A673 (cell line): ENCODE measurements at regions not wholly inside any gene's neighbourhood (a gene's known extent, or its start where the extent isn't known, plus 50 kb on each side); places are given as distances from the start of the nearest gene placed in this dataset.

Source experiments
- BruUV-seq: library from RNA; stranded (reverse); fragments of 400-500 nt; replicated peaks from 2 replicates; lab custom pipeline; 2021; lab: Mats Ljungman, UMichigan
- CTCF ChIA-PET: fragments of 300-600 bp; sonication (Branson Sonifier 250); formaldehyde crosslinking; loops from one replicate; lab custom pipeline; 2022; ENCODE audit warnings: antibody characterized with exemption; lab: Charles Lee
- POLR2A ChIA-PET: fragments of 300-600 bp; sonication (Branson Sonifier 250); formaldehyde crosslinking; loops from one replicate; lab custom pipeline; 2022; ENCODE audit warnings: antibody characterized with exemption; ENCODE audit not compliant: low non-redundant PET; lab: Charles Lee
- DNase-seq: peaks from one replicate; pipeline ENCODE4 v3.0.0-alpha.2; 2015; ENCODE audit warnings: low spot score
- H3K27ac ChIP-seq: fragments of 200-600 bp; sonication (generic); 2 replicates; pipeline ENCODE4 v1.5.1; 2016; ENCODE audit warnings: mixed run types, low read depth, mild to moderate bottlenecking, mixed read lengths, antibody characterized with exemption, low read length; ENCODE audit not compliant: poor library complexity, severe bottlenecking
- H3K27me3 ChIP-seq: fragments of 200-600 bp; sonication (generic); replicated peaks from 2 replicates; pipeline ENCODE4 v1.6.1; 2017; ENCODE audit warnings: mixed run types, low read depth, mild to moderate bottlenecking, mixed read lengths, antibody characterized with exemption, low read length; ENCODE audit not compliant: insufficient read depth, poor library complexity
- H3K36me3 ChIP-seq: fragments of 200-600 bp; sonication (generic); 2 replicates; pipeline ENCODE4 v1.6.1; 2016; ENCODE audit warnings: mixed run types, mild to moderate bottlenecking, mixed read lengths, antibody characterized with exemption, low read length; ENCODE audit not compliant: insufficient read depth, poor library complexity, severe bottlenecking
- H3K4me1 ChIP-seq: fragments of 200-600 bp; sonication (generic); 2 replicates; pipeline ENCODE4 v1.6.1; 2017; ENCODE audit warnings: mixed run types, mild to moderate bottlenecking, mixed read lengths, antibody characterized with exemption, low read length; ENCODE audit not compliant: insufficient read depth, poor library complexity, severe bottlenecking
- H3K4me3 ChIP-seq: fragments of 200-600 bp; sonication (generic); 2 replicates; pipeline ENCODE4 v1.5.1; 2016; ENCODE audit warnings: low read depth, mixed run types, mild to moderate bottlenecking, mixed read lengths, low read length; ENCODE audit not compliant: poor library complexity, severe bottlenecking
- H3K9me3 ChIP-seq: fragments of 200-600 bp; sonication (generic); 2 replicates; pipeline ENCODE4 v1.6.1; 2016; ENCODE audit warnings: mixed run types, low read depth, mild to moderate bottlenecking, mixed read lengths, antibody characterized with exemption, low read length; ENCODE audit not compliant: poor library complexity, severe bottlenecking
- CTCF ChIP-seq: fragments of 300-800, 200-600 bp; sonication (generic); conservative IDR thresholded peaks from 2 replicates; pipeline ENCODE4 v1.5.1; 2017; ENCODE audit warnings: low read depth, mild to moderate bottlenecking, antibody characterized with exemption, low read length, moderate library complexity, mixed read lengths
- EZH2 ChIP-seq: fragments of 200-600 bp; sonication (generic); IDR thresholded peaks from 2 replicates; pipeline ENCODE4 v1.6.1; 2017; ENCODE audit warnings: borderline replicate concordance, low read depth, mild to moderate bottlenecking, mixed read lengths, antibody characterized with exemption, low read length; ENCODE audit not compliant: poor library complexity, severe bottlenecking
- intact Hi-C: fragments of 100-400 bp; cut with micrococcal nuclease; formaldehyde crosslinking; loops from one replicate; pipeline ENCODE4 v1.10.0; 2022; ENCODE audit not compliant: unreplicated experiment

DNA sequence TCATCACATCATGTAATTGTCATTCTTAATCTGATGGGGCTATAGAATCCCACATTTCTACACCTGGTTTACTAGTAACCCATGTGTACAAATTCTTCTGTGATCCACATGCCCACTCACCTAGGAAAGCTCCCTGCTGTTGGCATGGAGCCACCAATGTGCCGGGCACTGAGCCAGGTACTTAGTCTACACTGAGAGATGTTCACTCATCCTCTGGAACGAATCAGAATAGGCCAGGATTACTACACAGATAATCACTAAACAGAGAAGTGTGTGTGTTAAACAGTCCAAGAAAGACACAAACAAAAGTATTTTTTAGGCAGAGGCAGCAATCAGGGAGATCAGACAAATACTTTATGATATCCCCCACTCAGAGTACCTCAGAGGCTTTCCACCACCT lies 193.2 kb upstream of the VGLL2 start:
- H3K4me1 ChIP-seq = no peaks in the 10 kb centered on the region
- H3K4me3 ChIP-seq = no peak overlapping the region
- no peaks in the 10 kb centered on the region for H3K27me3 ChIP-seq
- no TSS peak for BruUV-seq
- ChIA-PET CTCF (no interaction called here), POLR2A (no interaction called here)
- TF ChIP-seq EZH2 (no peak), CTCF (no peak)
- DNase-seq = peak; percentile 4
- no peaks in the 10 kb centered on the region for H3K36me3 ChIP-seq
- intact Hi-C loops = no loop called here
- no peak overlapping the region for H3K27ac ChIP-seq
- H3K9me3 ChIP-seq = no peaks in the 10 kb centered on the region

- intact Hi-C loops = no loop called here
- Histone ChIP-seq H3K27ac (no peak overlapping the region), H3K9me3 (no peaks in the 10 kb centered on the region), H3K27me3 (peaks cover under 1% of the 10 kb centered on the region), H3K4me3 (no peak overlapping the region), H3K4me1 (no peaks in the 10 kb centered on the region), H3K36me3 (no peaks in the 10 kb centered on the region)
- TF ChIP-seq EZH2 = no peak
- no peak for TF ChIP-seq CTCF
- ChIA-PET CTCF (no interaction called here), POLR2A (no interaction called here)
- BruUV-seq = no TSS peak
- no peak for DNase-seq
Measured at GRCh38 chr6:117072781-117073180, 192.6 kb upstream of the VGLL2 start.

DNA sequence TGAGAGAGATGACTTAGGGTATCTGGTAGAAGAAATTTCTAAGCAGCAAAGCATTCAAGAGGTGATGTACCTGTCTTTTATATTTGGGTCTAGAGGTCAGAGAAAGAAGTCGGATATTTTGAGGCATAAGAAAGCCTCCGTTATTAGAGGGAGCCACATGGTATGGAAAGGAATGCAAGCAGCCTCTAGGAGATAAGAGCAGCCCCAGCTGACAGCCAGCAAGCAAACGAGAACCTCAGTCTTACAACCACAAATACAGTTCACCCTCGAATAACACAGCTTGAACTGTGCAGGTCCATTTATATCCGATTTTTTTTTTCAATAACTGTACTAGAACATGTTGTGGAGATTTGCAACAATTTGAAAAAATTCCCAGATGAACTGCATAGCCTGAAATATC lies 190.7 kb upstream of the VGLL2 start:
- Histone ChIP-seq H3K9me3 (no peaks in the 10 kb centered on the region), H3K27ac (no peak overlapping the region), H3K27me3 (peaks cover 3% of the 10 kb centered on the region), H3K4me3 (no peak overlapping the region), H3K36me3 (no peaks in the 10 kb centered on the region), H3K4me1 (no peaks in the 10 kb centered on the region)
- CTCF ChIA-PET = no interaction called here
- DNase-seq = no peak
- intact Hi-C loops = no loop called here
- TF ChIP-seq EZH2 = no peak
- TF ChIP-seq CTCF = no peak
- no TSS peak for BruUV-seq
- POLR2A ChIA-PET = no interaction called here
